Ovary (tissue), 7 donors: ENCODE measurements at regions not wholly inside any gene's neighbourhood (a gene's known extent, or its start where the extent isn't known, plus 50 kb on each side); places are given as distances from the start of the nearest gene placed in this dataset.

ENCODE experiments used
- DNase-seq, 5 donors: peaks; one replicate each; pipeline ENCODE4 v3.0.0-alpha.2; 2019 to 2020
- H3K27ac ChIP-seq, 2 donors: fragments of 200-600 bp; one replicate each; pipeline versions ENCODE4 v1.5.1 to v1.8.0; 2019 to 2022
- H3K27me3 ChIP-seq: fragments of 200-600 bp; one replicate; pipeline ENCODE4 v1.8.0; 2022
- H3K36me3 ChIP-seq: fragments of 200-600 bp; sonication (generic); one replicate; pipeline ENCODE4 v1.5.1; 2019
- H3K4me1 ChIP-seq: one replicate; pipeline ENCODE4 v1.8.1; 2013; ENCODE audit warnings: mild to moderate bottlenecking, moderate library complexity; ENCODE audit not compliant: insufficient read depth
- H3K4me3 ChIP-seq: fragments of 200-600 bp; sonication (generic); one replicate; pipeline ENCODE4 v1.5.1; 2017
- H3K9me3 ChIP-seq, 2 donors: fragments of 200-600 bp in 1 of 2; sonication (generic) in 1 of 2; one replicate each; pipeline versions ENCODE4 v1.5.1 to v1.8.1; 2013 to 2019; ENCODE audit warnings: mild to moderate bottlenecking in 1 of 2, moderate library complexity in 1 of 2
- CTCF ChIP-seq, 3 donors: fragments of 450-650 bp in 2 of 3; fragments of 200-600 bp in 1 of 3; IDR thresholded peaks; one replicate each; pipeline versions ENCODE4 v1.5.1 to v1.8.0; 2016 to 2022; ENCODE audit warnings: antibody characterized with exemption in 3 of 3, mild to moderate bottlenecking in 1 of 3
- EP300 ChIP-seq: sonication (generic); formaldehyde crosslinking; IDR thresholded peaks from one replicate; pipeline ENCODE4 v1.6.1; 2017; ENCODE audit warnings: antibody characterized with exemption
- POLR2A ChIP-seq: fragments of 450-650 bp; IDR thresholded peaks from one replicate; pipeline ENCODE4 v1.6.1; 2017; ENCODE audit warnings: antibody characterized with exemption, mild to moderate bottlenecking, moderate library complexity
- WGBS, 3 donors: extraction: QIAGEN DNeasy Blood & Tissue Kit in 1 of 3; methylation state at CpG; one replicate each; pipeline versions ENCODE4 v1.1.5 to v1.1.7; 2013 to 2017; 5-methylcytosine and 5-hydroxymethylcytosine counted together
- intact Hi-C, 4 donors: fragments of 100-400 bp; cut with DNase I; formaldehyde crosslinking; loops; one replicate each; pipeline versions ENCODE4 v1.11.0 to v1.15.1; 2022 to 2023
- donor health status: DM: no; HTN: no; CAD: no; lungs with moderate emphysema.
- donor health status: DM: no; HTN: no; CAD: no.
- donor health status: Bipolar disorder and iron deficiency.
- donor health status: DM: no; HTN: no; CAD: no.
- donor health status: DM: yes; HTN: yes; CAD: no.

DNA sequence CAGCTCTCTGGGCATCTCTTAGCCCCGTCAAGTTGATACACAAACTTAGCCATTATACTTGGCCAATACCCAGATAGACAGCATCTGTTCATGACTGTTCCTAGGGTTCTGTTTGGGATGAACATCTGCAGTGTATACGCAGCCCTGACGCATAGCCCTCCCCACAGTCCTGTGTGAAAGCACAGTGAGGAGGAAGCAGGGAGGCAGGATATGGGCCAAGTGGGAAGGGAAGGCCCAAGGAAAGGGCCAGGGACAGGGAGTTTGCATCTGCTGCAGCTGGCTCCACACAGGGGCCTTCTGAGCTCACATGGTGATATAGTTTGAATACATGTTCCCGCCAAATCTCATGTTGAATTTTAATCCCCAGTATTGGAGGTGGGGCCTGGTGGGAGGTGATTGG lies 80.2 kb downstream of the CMPK2 start:
- 58 to 67% (median 59%) methylated on average over 4 of the region's 4 CpGs for WGBS, 3 donors
- Histone ChIP-seq H3K27ac (no peak overlapping the region), H3K27me3 (no peaks in the 10 kb centered on the region), H3K4me3 (no peak overlapping the region), H3K4me1 (no peaks in the 10 kb centered on the region), H3K36me3 (no peaks in the 10 kb centered on the region), H3K9me3 (no peaks in the 10 kb centered on the region)
- no peak for DNase-seq
- intact Hi-C loops = no loop called here
- TF ChIP-seq EP300 (no peak), POLR2A (no peak), CTCF (IDR thresholded peaks at IDR 0.05) (no peak)

GRCh38 chr2:6787376-6787775 lies 78.3 kb downstream of the CMPK2 start:
- Histone ChIP-seq H3K4me3 (no peak overlapping the region), H3K27me3 (no peaks in the 10 kb centered on the region), H3K36me3 (no peaks in the 10 kb centered on the region), H3K4me1 (no peaks in the 10 kb centered on the region), H3K9me3 (no peaks in the 10 kb centered on the region), H3K27ac (no peak overlapping the region)
- TF ChIP-seq POLR2A = no peak
- TF ChIP-seq CTCF (IDR thresholded peaks at IDR 0.05) = no peak
- no peak for TF ChIP-seq EP300
- intact Hi-C loops = no loop called here
- 70 to 77% (median 74%) methylated on average over 1 of the region's 1 CpG for WGBS, 3 donors
- no peak for DNase-seq

GRCh38 chr2:6788614-6789013 lies 77.1 kb downstream of the CMPK2 start:
- intact Hi-C loops = no loop called here
- H3K36me3 ChIP-seq = no peaks in the 10 kb centered on the region
- TF ChIP-seq CTCF (IDR thresholded peaks at IDR 0.05) (no peak), EP300 (no peak), POLR2A (no peak)

GRCh38 chr2:6789559-6790138 lies 76.1 kb downstream of the CMPK2 start:
- 79 to 87% (median 82%) methylated on average over 6 of the region's 6 CpGs for WGBS, 3 donors
- no peaks in the 10 kb centered on the region for H3K27me3 ChIP-seq
- DNase-seq = no peak
- no peaks in the 10 kb centered on the region for H3K4me1 ChIP-seq
- intact Hi-C loops = no loop called here
- H3K27ac ChIP-seq = no peak overlapping the region
- no peaks in the 10 kb centered on the region for H3K9me3 ChIP-seq
- TF ChIP-seq POLR2A (no peak), CTCF (IDR thresholded peaks at IDR 0.05) (no peak), EP300 (no peak)
- H3K36me3 ChIP-seq = no peaks in the 10 kb centered on the region
- H3K4me3 ChIP-seq = no peak overlapping the region

More at GRCh38 chr2:6788614-6789013, 77.1 kb downstream of the CMPK2 start:
- WGBS, 3 donors = 82 to 88% (median 86%) methylated on average over 2 of the region's 2 CpGs
- no peak for DNase-seq
- Histone ChIP-seq H3K9me3 (no peaks in the 10 kb centered on the region), H3K4me1 (no peaks in the 10 kb centered on the region), H3K27ac (no peak overlapping the region), H3K4me3 (no peak overlapping the region), H3K27me3 (no peaks in the 10 kb centered on the region)
